Fibroblast of villous mesenchyme (primary cell): ENCODE measurements at regions not wholly inside any gene's neighbourhood (a gene's known extent, or its start where the extent isn't known, plus 50 kb on each side); places are given as distances from the start of the nearest gene placed in this dataset.
A peak's percentile ranks its signal among the peaks of the same experiment; 100 is the strongest.

Source experiments
- DNase-seq: peaks from one replicate; pipeline ENCODE4 v3.0.0-alpha.2; 2010; ENCODE audit warnings: low read depth
- H3K4me3 ChIP-seq: 2 replicates; pipeline ENCODE4 v1.5.1; 2011; ENCODE audit warnings: low read depth, mild to moderate bottlenecking, low read length
- CTCF ChIP-seq: IDR thresholded peaks from 2 replicates; pipeline ENCODE4 v1.5.1; 2012; ENCODE audit warnings: low read depth, mild to moderate bottlenecking, low read length; ENCODE audit not compliant: insufficient read depth

- TF ChIP-seq CTCF = no peak
- no peak for DNase-seq
- no peak overlapping the region for H3K4me3 ChIP-seq
These were observed 560.1 kb upstream of the TBX3 start for GRCh38 chr12:115243933-115244628.

GRCh38 chr12:115240251-115240650 is 556.3 kb upstream of the TBX3 start:
- TF ChIP-seq CTCF = no peak
- H3K4me3 ChIP-seq = no peak overlapping the region
- DNase-seq = no peak

GRCh38 chr12:115235880-115236279 is 551.9 kb upstream of the TBX3 start:
- no peak for TF ChIP-seq CTCF
- no peak for DNase-seq
- no peak overlapping the region for H3K4me3 ChIP-seq

GRCh38 chr12:115233891-115234543 is 550.0 kb upstream of the TBX3 start:
- H3K4me3 ChIP-seq = no peak overlapping the region
- no peak for TF ChIP-seq CTCF
- DNase-seq = no peak

GRCh38 chr12:115232455-115233156 is 548.6 kb upstream of the TBX3 start:
- DNase-seq = peak; percentile 64
- H3K4me3 ChIP-seq = no peak overlapping the region
- no peak for TF ChIP-seq CTCF

GRCh38 chr12:115230606-115231005 is 546.6 kb upstream of the TBX3 start:
- H3K4me3 ChIP-seq = no peak overlapping the region
- TF ChIP-seq CTCF = no peak
- no peak for DNase-seq
